ENCODE measurements at regions not wholly inside any gene's neighbourhood (a gene's known extent, or its start where the extent isn't known, plus 50 kb on each side); places are given as distances from the start of the nearest gene placed in this dataset.
A peak's percentile ranks its signal among the peaks of the same experiment; 100 is the strongest.

GRCh38 chr1:163837206-163837605, 515.5 kb downstream of the NUF2 start:
- no peak for DNase-seq
- Histone ChIP-seq H3K36me3 (no peaks in the 10 kb centered on the region), H3K4me1 (no peaks in the 10 kb centered on the region), H3K9me3 (no peaks in the 10 kb centered on the region), H3K27me3 (no peaks in the 10 kb centered on the region), H3K4me3 (no peak overlapping the region), H3K27ac (no peak overlapping the region)
- TF ChIP-seq CTCF (IDR thresholded peaks at IDR 0.05) (no peak), POLR2A (IDR thresholded peaks at IDR 0.05) (no peak)
- intact Hi-C loops (cut with DNase I; ENCODE audit: low total_unique reads), result no loop called here

- Histone ChIP-seq H3K9me3 (no peaks in the 10 kb centered on the region), H3K27me3 (no peaks in the 10 kb centered on the region), H3K27ac (peak overlapping the region; percentile 27 to 56), H3K4me3 (no peak overlapping the region), H3K36me3 (no peaks in the 10 kb centered on the region), H3K4me1 (peaks cover 0 to 9% of the 10 kb centered on the region in 2 donors)
- intact Hi-C loops (cut with DNase I; ENCODE audit: low total_unique reads), result no loop called here
- TF ChIP-seq POLR2A (IDR thresholded peaks at IDR 0.05) (no peak), CTCF (IDR thresholded peaks at IDR 0.05) (no peak)
- DNase-seq, result no peak
Measured at GRCh38 chr1:163842571-163842970, 520.8 kb downstream of the NUF2 start.

- Histone ChIP-seq H3K4me3 (no peak overlapping the region), H3K36me3 (no peaks in the 10 kb centered on the region), H3K27ac (peak overlapping the region; percentile 11 to 59), H3K9me3 (no peaks in the 10 kb centered on the region), H3K4me1 (peaks cover 0 to 9% of the 10 kb centered on the region in 2 donors), H3K27me3 (no peaks in the 10 kb centered on the region)
- intact Hi-C loops (cut with DNase I; ENCODE audit: low total_unique reads), result no loop called here
- DNase-seq, result peak; percentile 31 to 41
- TF ChIP-seq POLR2A (IDR thresholded peaks at IDR 0.05) (no peak), CTCF (IDR thresholded peaks at IDR 0.05) (no peak)
Measured at GRCh38 chr1:163844459-163844858, 522.7 kb downstream of the NUF2 start.

- no peak for DNase-seq
- TF ChIP-seq CTCF (IDR thresholded peaks at IDR 0.05) (no peak), POLR2A (IDR thresholded peaks at IDR 0.05) (no peak)
Measured at GRCh38 chr1:163845279-163845678, 523.5 kb downstream of the NUF2 start.

GRCh38 chr1:163863731-163864130, 542.0 kb downstream of the NUF2 start:
- TF ChIP-seq CTCF (IDR thresholded peaks at IDR 0.05) (no peak), POLR2A (IDR thresholded peaks at IDR 0.05) (no peak)
- H3K4me3 ChIP-seq, result no peak overlapping the region
- no peaks in the 10 kb centered on the region for H3K36me3 ChIP-seq
- H3K27ac ChIP-seq, result peak overlapping the region in 1 of 2 donors; percentile 35
- no peaks in the 10 kb centered on the region for H3K27me3 ChIP-seq
- no peaks in the 10 kb centered on the region for H3K4me1 ChIP-seq
- no peak for DNase-seq
- H3K9me3 ChIP-seq, result peaks cover 0 to 2% of the 10 kb centered on the region in 2 donors
- intact Hi-C loops (cut with DNase I; ENCODE audit: low total_unique reads), result no loop called here

More at GRCh38 chr1:163845279-163845678, 523.5 kb downstream of the NUF2 start:
- Histone ChIP-seq H3K27me3 (no peaks in the 10 kb centered on the region), H3K36me3 (no peaks in the 10 kb centered on the region), H3K4me3 (no peak overlapping the region), H3K27ac (no peak overlapping the region), H3K9me3 (no peaks in the 10 kb centered on the region), H3K4me1 (peaks cover 0 to 9% of the 10 kb centered on the region in 2 donors)
- intact Hi-C loops (cut with DNase I; ENCODE audit: low total_unique reads), result no loop called here
